Endometrial microvascular endothelial cells (primary cell): ENCODE measurements at regions not wholly inside any gene's neighbourhood (a gene's known extent, or its start where the extent isn't known, plus 50 kb on each side); places are given as distances from the start of the nearest gene placed in this dataset.
"Not testable (repeated sequence)": the region's sequence is repeated elsewhere in the genome, so short reads cannot be mapped to it uniquely, and the experiment has no call there.

ENCODE experiments used
- in situ Hi-C: cut with HindIII; loops from 2 replicates; pipeline ENCODE4 v1.10.0; 2017; ENCODE audit warnings: low sequenced_read_pairs, low pct_unique_long_range_greater_than_20kb; ENCODE audit errors: inconsistent ontology term

DNA sequence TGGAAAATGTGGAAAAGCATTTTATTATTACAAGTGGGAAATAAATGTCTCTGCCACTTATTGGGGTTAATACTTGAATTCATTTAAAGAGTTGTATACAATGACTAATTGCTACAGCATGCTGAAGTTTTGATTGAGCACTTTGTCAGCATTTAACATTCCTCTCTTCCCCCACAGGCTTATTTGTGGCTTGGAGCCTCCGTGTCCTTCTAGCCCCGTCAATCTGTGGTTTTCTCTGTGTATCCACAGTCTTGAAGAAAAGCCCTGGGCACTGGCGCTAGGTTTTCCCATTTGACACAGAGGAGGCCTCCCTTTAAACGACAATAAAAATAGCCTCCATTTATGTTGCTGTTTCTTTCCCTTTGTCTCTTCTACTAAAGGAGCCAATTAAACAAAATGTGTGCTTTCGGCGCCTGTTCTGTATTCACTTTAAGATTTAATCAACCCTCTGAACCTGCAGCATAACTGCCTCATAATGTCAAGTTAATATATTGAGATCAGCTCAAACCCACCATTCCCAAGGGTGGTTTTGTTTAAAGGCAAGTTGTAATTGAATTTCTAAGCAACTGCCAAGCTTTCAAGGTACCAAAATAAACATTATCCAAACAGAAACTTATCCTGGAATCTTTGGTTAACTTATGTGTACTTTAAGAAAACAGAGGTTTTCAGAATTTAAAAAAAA, 92.9 kb upstream of the ADRA1D start:
- in situ Hi-C loops, result no loop called here

- in situ Hi-C loops, result no loop called here
Observed at GRCh38 chr20:4335722-4336121, 86.6 kb upstream of the ADRA1D start.

GRCh38 chr20:4332121-4332860, 83.2 kb upstream of the ADRA1D start:
- in situ Hi-C loops, result no loop called here

GRCh38 chr20:4330011-4330410, 80.9 kb upstream of the ADRA1D start:
- in situ Hi-C loops, result no loop called here

- in situ Hi-C loops, result no loop called here
Observed at GRCh38 chr20:4329232-4329631, 80.1 kb upstream of the ADRA1D start.

DNA sequence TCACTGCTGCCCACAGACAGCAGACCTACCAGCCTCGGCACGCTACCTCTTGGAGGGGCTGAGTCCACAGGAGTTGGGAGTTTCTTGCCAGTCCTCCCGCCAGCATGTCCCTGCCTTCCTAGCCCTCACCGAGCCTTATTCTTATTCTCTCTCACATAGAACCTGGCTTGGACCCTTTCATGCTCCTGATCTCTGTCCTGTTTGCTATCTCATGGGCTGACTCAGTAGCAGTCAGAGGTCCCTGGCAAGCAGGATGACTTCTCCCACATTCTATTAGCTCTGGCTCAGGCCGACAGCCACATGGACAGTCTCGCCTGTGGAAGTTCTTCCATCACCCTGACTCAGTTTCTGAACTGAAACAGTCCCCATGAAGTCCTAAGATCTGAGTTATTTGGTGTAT, 79.5 kb upstream of the ADRA1D start:
- in situ Hi-C loops, result no loop called here

GRCh38 chr20:4327956-4328355, 78.9 kb upstream of the ADRA1D start:
- in situ Hi-C loops, result no loop called here

DNA sequence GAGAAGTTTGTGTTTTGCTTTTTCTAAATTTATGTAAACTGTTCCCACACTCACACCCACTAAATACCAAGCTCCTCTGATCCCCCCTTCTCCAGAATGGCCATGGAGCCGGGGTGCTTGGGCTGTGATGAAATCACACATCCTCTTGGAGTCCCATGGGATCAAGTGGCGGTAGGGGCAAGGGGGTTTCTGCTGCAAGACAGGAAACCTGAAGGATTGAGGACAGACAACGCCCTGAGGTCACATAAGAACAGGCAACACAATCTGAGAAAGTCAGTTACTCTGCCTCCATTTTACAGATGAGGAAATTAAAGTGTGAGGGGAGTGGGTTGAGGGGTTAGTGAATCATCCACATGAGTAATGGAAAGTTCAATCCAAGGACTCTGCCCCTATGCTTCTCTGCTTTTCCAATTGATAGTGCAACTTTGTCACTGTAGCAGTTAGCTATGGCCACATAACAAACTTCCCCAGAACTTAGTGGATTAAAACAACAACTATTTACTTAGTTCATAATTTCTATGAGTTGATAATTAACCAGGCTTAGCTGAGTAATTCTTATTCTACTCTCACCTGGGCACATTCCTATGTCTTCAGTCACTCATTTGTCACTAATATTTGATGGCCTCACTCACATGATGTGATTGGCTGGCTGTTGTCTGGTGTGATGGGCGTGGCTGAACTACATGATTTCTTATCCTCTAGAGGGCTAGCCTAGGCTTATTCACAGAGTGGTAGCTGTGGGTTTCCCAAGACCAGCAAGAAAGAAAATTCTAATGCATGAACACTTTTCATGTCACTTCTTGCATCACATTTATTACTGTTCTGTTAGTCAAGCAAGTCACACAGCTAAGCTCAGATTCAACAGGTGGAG, 77.3 kb upstream of the ADRA1D start:
- in situ Hi-C loops, result no loop called here

DNA sequence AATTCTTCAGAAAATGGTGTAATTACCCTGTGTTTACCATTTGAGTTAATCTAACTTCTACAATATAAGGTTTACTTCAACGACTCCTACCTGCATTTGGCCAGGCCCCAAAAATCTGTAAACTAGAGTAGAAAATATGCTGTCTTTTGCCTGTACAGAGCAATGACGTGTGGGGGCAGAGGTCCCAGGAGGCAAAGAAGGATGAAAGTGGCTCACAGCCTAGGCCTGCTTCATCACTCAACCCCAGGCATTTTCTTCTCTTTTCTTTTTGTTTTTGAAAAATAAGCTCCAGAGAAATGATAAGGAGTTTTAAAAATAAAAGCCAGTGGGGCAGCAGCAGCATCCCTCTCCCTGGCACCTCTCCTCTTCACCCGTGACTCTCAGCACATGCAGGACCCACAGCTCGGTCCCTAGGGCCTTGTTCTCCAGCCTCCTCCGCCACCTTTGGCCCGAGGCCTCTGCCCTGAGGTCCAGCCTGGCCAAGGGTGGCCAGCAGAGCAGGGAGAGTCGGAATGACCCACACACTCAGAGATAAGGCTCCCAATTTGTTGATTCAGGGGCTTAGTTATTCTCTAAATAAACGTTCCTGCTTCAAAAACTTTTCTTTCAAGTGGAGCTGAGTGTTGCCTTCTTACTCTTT, 76.6 kb upstream of the ADRA1D start:
- in situ Hi-C loops, result no loop called here

GRCh38 chr20:4324611-4325243, 75.6 kb upstream of the ADRA1D start:
- in situ Hi-C loops, result no loop called here

GRCh38 chr20:4322499-4322898, 73.4 kb upstream of the ADRA1D start:
- in situ Hi-C loops, result no loop called here

DNA sequence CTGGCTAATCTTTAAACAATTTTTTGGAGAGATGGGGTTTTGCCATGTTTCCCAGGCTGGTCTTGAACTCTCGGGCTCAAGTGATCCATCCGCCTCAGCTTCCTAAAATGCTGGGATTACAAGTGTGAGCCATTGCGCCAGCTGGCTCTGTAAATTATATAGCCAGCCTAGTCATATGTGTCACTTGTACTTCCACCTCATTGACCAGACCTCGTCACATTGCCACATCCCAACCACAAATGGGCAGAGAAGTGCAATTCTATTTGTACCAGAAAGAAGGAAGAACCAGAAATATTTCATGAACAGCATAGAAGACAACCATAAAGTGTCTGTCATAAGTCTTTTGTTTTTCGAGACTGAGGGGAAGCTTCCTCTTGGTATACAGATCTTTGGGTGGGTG, 71.2 kb upstream of the ADRA1D start:
- in situ Hi-C loops, result no loop called here

DNA sequence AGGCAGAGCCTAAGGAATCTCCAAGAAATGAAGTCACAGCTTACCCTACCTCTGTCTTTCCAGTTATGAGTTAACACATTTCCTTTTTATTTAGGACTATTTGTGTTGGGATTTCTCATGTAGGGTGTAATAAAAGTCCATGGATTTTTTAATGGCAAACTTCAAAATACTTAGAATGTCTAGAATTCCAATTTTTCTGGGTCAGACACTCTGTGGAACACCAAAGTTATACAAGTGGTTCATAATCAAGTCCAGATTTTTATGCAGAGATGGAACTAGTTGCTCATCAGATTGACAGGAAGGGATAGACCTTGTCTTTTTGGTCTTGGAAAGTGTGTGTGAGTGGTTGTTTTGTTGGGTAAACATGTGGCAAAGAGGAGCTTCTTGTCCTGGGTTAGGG, 69.8 kb upstream of the ADRA1D start:
- in situ Hi-C loops, result no loop called here

DNA sequence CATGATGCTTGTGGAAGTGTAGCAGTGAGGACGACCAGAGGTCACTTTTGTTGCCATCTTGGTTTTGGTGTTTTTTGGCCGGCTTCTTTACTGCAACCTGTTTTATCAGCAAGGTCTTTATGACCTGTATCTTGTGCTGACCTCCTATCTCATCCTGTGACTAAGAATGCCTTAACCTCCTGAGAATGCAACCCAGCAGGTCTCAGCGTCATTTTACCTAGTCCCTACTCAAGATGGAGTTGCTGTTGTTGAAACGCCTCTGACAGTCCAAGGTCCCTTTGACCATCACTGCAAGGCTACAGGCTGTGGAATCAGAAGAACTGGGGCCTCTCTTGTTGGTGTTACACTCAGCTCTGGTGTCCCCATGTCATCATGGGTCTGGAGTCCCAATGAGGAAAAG, 61.5 kb upstream of the ADRA1D start:
- in situ Hi-C loops, result not testable (repeated sequence)

DNA sequence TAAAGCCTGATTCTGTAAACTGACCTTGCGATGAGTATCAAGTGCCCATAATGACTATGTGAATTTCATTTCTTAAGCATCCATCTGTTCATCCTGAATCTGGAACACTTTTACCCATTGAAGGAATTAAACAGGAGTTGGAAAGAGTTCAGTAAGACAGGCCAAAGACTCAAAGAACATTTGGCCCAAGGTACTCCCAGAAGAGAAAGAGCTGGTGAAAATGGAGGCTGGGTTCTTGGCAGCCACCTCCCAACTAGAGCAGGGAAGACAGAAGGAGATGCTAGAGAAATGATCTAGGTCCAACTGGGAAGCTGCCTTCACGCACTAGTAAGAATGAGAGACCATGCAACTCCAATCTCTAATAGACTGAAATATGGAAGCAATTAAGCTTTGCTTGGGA, 57.1 kb upstream of the ADRA1D start:
- in situ Hi-C loops, result no loop called here

DNA sequence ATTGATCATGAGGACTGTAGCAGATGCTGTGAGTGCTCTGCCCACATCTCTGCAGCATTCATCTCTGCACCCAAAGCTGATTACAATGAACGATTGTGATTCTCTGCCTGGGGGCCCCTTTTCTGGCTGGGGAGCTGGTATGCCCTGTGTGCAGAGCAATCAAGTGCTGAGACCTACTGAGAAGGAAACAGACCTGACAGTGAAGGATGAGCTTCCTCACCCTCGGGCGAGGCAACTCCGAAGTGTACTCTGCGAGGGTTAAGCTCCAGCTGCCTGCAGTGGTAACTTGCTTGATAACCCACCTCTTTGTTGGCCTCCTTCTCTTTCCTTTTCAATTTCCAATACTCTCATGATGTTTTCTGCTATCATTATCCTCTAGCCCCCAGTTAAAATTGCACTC, 56.0 kb upstream of the ADRA1D start:
- in situ Hi-C loops, result no loop called here

DNA sequence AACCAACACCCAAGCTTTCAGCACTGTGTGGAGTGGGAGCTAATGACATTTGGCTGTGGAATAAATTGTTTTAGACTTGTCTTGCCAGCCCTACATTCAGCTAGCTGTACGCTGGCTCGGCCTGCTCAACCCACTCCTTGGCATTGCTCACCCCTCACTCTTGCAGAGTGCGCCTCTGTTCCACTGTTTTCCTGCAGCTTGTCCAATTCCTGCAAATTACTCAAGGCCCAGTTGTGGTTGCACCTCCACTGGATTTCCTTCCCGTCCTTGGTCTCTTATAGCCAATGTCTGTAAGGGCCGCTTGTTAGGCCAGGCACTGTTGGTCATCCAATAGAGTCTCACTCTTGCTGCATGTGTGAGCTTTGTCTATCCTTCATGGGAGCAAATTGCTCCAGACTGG, 55.5 kb upstream of the ADRA1D start:
- in situ Hi-C loops, result no loop called here

DNA sequence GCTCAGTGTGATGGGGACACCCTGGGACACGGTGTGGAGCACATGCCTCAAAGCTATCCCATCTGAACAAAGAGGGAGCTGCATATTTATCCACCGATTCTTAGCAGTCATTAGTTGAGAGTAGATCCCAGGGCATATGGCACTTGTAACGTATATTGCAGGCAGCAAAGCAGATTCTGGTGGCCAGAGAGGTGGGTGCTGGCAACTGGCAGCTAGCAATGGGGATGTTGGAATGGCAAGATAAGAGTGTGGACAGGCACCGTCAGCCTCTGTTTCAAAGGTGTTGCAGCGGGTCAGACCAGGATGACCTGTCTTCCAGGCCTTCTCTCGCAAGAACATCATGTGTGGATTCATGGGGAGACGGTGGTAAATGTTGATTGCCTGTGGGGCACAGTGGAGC, 54.0 kb upstream of the ADRA1D start:
- in situ Hi-C loops, result no loop called here

- in situ Hi-C loops, result no loop called here
Observed at GRCh38 chr20:4300921-4301320, 51.8 kb upstream of the ADRA1D start.
